ENCODE measurements at regions not wholly inside any gene's neighbourhood (a gene's known extent, or its start where the extent isn't known, plus 50 kb on each side); places are given as distances from the start of the nearest gene placed in this dataset.

DNA sequence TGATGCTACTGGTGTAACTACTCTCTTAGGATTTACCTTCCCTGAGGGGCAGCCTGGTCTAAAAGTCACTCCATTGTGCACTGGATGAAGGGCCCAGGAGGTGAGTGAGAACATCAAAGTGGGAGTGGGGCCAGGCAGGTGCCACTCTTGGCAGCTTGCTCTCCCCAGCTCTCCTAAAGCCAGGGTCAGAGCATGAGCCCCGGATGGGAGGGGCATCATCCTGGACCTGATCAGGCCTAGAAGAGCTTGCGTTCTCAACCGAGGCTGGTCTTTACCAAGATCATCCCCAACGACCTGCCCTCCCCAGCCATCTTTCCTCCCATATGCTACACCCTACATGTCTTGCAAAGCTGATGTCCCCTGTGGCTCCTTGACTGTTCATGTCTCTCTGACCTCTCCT is 87.1 kb downstream of the AIPL1 start:
- H3K27me3 Mint-ChIP-seq (ENCODE audit: low read depth), result peaks cover 19% of the 10 kb centered on the region
- TF ChIP-seq, protein P1, sequence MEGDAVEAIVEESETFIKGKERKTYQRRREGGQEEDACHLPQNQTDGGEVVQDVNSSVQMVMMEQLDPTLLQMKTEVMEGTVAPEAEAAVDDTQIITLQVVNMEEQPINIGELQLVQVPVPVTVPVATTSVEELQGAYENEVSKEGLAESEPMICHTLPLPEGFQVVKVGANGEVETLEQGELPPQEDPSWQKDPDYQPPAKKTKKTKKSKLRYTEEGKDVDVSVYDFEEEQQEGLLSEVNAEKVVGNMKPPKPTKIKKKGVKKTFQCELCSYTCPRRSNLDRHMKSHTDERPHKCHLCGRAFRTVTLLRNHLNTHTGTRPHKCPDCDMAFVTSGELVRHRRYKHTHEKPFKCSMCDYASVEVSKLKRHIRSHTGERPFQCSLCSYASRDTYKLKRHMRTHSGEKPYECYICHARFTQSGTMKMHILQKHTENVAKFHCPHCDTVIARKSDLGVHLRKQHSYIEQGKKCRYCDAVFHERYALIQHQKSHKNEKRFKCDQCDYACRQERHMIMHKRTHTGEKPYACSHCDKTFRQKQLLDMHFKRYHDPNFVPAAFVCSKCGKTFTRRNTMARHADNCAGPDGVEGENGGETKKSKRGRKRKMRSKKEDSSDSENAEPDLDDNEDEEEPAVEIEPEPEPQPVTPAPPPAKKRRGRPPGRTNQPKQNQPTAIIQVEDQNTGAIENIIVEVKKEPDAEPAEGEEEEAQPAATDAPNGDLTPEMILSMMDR (IDR thresholded peaks at IDR 0.05), result no peak
- no peak for DNase-seq (ENCODE audit: low spot score)
- H3K36me3 Mint-ChIP-seq (ENCODE audit: low read depth), result no peaks in the 10 kb centered on the region
- H3K27ac Mint-ChIP-seq (ENCODE audit: unreplicated experiment), result no peak overlapping the region
- no peaks in the 10 kb centered on the region for H3K4me1 Mint-ChIP-seq (ENCODE audit: low read depth)
- no peak overlapping the region for H3K4me3 Mint-ChIP-seq (ENCODE audit: unreplicated experiment)
- peaks cover 2% of the 10 kb centered on the region for H3K9me3 Mint-ChIP-seq (ENCODE audit: low read depth)

- no peak for DNase-seq (ENCODE audit: low spot score)
- no peaks in the 10 kb centered on the region for H3K36me3 Mint-ChIP-seq (ENCODE audit: low read depth)
- H3K27ac Mint-ChIP-seq (ENCODE audit: unreplicated experiment), result no peak overlapping the region
- peaks cover 2% of the 10 kb centered on the region for H3K9me3 Mint-ChIP-seq (ENCODE audit: low read depth)
- H3K27me3 Mint-ChIP-seq (ENCODE audit: low read depth), result peaks cover 16% of the 10 kb centered on the region
- H3K4me1 Mint-ChIP-seq (ENCODE audit: low read depth), result no peaks in the 10 kb centered on the region
- TF ChIP-seq, protein P1 (IDR thresholded peaks at IDR 0.05), result no peak
- H3K4me3 Mint-ChIP-seq (ENCODE audit: unreplicated experiment), result no peak overlapping the region
Measured at GRCh38 chr17:6346986-6347385, 87.9 kb downstream of the AIPL1 start.

DNA sequence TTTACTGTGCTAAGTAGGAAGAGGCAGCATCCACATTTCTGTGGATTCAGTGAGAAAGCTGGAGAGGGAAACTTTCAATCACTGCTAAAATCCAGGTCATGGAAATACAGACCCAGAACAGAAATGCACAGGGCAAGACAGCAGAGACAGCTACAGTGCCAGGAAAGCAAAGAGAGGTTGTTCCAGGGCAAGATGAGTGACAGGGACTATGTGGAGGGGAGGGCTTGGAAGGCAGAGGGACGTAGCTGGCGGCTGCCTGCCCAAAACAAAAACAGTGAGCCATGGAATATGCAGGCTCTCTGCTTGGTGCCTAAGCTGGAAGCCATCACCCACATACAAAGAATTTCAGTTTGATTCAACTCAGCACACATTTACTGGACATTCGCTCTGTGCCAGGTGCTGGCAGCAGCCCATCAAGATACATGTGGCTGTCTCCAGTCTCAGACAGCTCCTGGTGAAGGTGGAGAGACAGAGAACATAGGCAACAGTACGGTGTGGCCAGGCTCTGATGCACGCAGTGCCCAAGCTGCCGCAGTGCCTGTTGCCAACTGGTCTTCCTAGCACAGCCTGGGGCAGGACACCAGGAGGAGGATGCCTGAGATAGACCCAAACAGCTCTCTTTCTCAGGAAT is 88.7 kb downstream of the AIPL1 start:
- Mint-ChIP-seq H3K4me1 (ENCODE audit: low read depth) (no peaks in the 10 kb centered on the region), H3K36me3 (ENCODE audit: low read depth) (no peaks in the 10 kb centered on the region), H3K4me3 (ENCODE audit: unreplicated experiment) (no peak overlapping the region), H3K9me3 (ENCODE audit: low read depth) (peaks cover 2% of the 10 kb centered on the region), H3K27me3 (ENCODE audit: low read depth) (peaks cover 16% of the 10 kb centered on the region), H3K27ac (ENCODE audit: unreplicated experiment) (no peak overlapping the region)
- TF ChIP-seq, protein P1 (IDR thresholded peaks at IDR 0.05), result no peak
- no peak for DNase-seq (ENCODE audit: low spot score)

- no peak for DNase-seq (ENCODE audit: low spot score)
- Mint-ChIP-seq H3K9me3 (ENCODE audit: low read depth) (peaks cover 2% of the 10 kb centered on the region), H3K27me3 (ENCODE audit: low read depth) (peaks cover 19% of the 10 kb centered on the region), H3K27ac (ENCODE audit: unreplicated experiment) (no peak overlapping the region), H3K4me1 (ENCODE audit: low read depth) (no peaks in the 10 kb centered on the region), H3K4me3 (ENCODE audit: unreplicated experiment) (no peak overlapping the region), H3K36me3 (ENCODE audit: low read depth) (no peaks in the 10 kb centered on the region)
- TF ChIP-seq, protein P1 (IDR thresholded peaks at IDR 0.05), result no peak
Measured at GRCh38 chr17:6343736-6344135, 91.2 kb downstream of the AIPL1 start.

- peaks cover 2% of the 10 kb centered on the region for H3K9me3 Mint-ChIP-seq (ENCODE audit: low read depth)
- peaks cover 19% of the 10 kb centered on the region for H3K27me3 Mint-ChIP-seq (ENCODE audit: low read depth)
- no peaks in the 10 kb centered on the region for H3K4me1 Mint-ChIP-seq (ENCODE audit: low read depth)
- no peaks in the 10 kb centered on the region for H3K36me3 Mint-ChIP-seq (ENCODE audit: low read depth)
- TF ChIP-seq, protein P1 (IDR thresholded peaks at IDR 0.05), result no peak
- no peak overlapping the region for H3K4me3 Mint-ChIP-seq (ENCODE audit: unreplicated experiment)
- no peak for DNase-seq (ENCODE audit: low spot score)
- no peak overlapping the region for H3K27ac Mint-ChIP-seq (ENCODE audit: unreplicated experiment)
Measured at GRCh38 chr17:6343191-6343590, 91.7 kb downstream of the AIPL1 start.

Data from chondrocyte (in vitro differentiated cells).